ENCODE measurements at regions not wholly inside any gene's neighbourhood (a gene's known extent, or its start where the extent isn't known, plus 50 kb on each side); places are given as distances from the start of the nearest gene placed in this dataset.
"Not testable (repeated sequence)": the region's sequence is repeated elsewhere in the genome, so short reads cannot be mapped to it uniquely, and the experiment has no call there.

- WGBS, 3 donors, result 68 to 74% (median 72%) methylated on average over 3 of the region's 3 CpGs
- TF ChIP-seq CTCF (IDR thresholded peaks at IDR 0.05) (no peak), POLR2A (IDR thresholded peaks at IDR 0.05) (no peak), EP300 (IDR thresholded peaks at IDR 0.05) (no peak)
- H3K27ac ChIP-seq, result no peak overlapping the region
- H3K4me1 ChIP-seq (ENCODE audit: insufficient read depth), result no peaks in the 10 kb centered on the region
- no peak overlapping the region for H3K4me3 ChIP-seq
- no peaks in the 10 kb centered on the region for H3K27me3 ChIP-seq
- DNase-seq, result no peak
- no peaks in the 10 kb centered on the region for H3K36me3 ChIP-seq
- H3K9me3 ChIP-seq, result no peaks in the 10 kb centered on the region
- intact Hi-C loops (cut with DNase I), result no loop called here
These were observed 695.6 kb upstream of the LMO3 start for GRCh38 chr12:17301544-17301943.

- Histone ChIP-seq H3K27me3 (no peaks in the 10 kb centered on the region), H3K36me3 (no peaks in the 10 kb centered on the region), H3K9me3 (no peaks in the 10 kb centered on the region), H3K4me1 (ENCODE audit: insufficient read depth) (no peaks in the 10 kb centered on the region), H3K27ac (no peak overlapping the region), H3K4me3 (no peak overlapping the region)
- 87 to 93% (median 90%) methylated on average over 7 of the region's 7 CpGs for WGBS, 3 donors
- intact Hi-C loops (cut with DNase I), result no loop called here
- DNase-seq, result no peak
- TF ChIP-seq EP300 (IDR thresholded peaks at IDR 0.05) (no peak), POLR2A (IDR thresholded peaks at IDR 0.05) (no peak), CTCF (IDR thresholded peaks at IDR 0.05) (no peak)
These were observed 690.9 kb upstream of the LMO3 start for GRCh38 chr12:17296882-17297281.

GRCh38 chr12:17286874-17287273 is 680.9 kb upstream of the LMO3 start:
- H3K9me3 ChIP-seq, result no peaks in the 10 kb centered on the region
- 89 to 98% (median 97%) methylated on average over 1 of the region's 1 CpG for WGBS, 3 donors
- TF ChIP-seq CTCF (IDR thresholded peaks at IDR 0.05), result no peak
- H3K36me3 ChIP-seq, result no peaks in the 10 kb centered on the region
- intact Hi-C loops (cut with DNase I), result no loop called here
- DNase-seq, result no peak
- H3K27ac ChIP-seq, result no peak overlapping the region
- H3K4me1 ChIP-seq (ENCODE audit: insufficient read depth), result no peaks in the 10 kb centered on the region
- H3K27me3 ChIP-seq, result no peaks in the 10 kb centered on the region
- H3K4me3 ChIP-seq, result no peak overlapping the region

GRCh38 chr12:17284873-17285272 is 678.9 kb upstream of the LMO3 start:
- H3K36me3 ChIP-seq, result no peaks in the 10 kb centered on the region
- no peaks in the 10 kb centered on the region for H3K4me1 ChIP-seq (ENCODE audit: insufficient read depth)
- WGBS, 3 donors, result 96% methylated on average over 1 of the region's 1 CpG
- intact Hi-C loops (cut with DNase I), result no loop called here
- TF ChIP-seq EP300 (IDR thresholded peaks at IDR 0.05), result no peak
- TF ChIP-seq CTCF (IDR thresholded peaks at IDR 0.05), result no peak
- no peak for TF ChIP-seq POLR2A (IDR thresholded peaks at IDR 0.05)
- H3K27ac ChIP-seq, result no peak overlapping the region
- no peak for DNase-seq
- H3K9me3 ChIP-seq, result no peaks in the 10 kb centered on the region
- H3K4me3 ChIP-seq, result no peak overlapping the region
- no peaks in the 10 kb centered on the region for H3K27me3 ChIP-seq

- intact Hi-C loops (cut with DNase I), result no loop called here
- TF ChIP-seq CTCF (IDR thresholded peaks at IDR 0.05), result no peak
- no peaks in the 10 kb centered on the region for H3K9me3 ChIP-seq
- H3K36me3 ChIP-seq, result no peaks in the 10 kb centered on the region
- H3K27me3 ChIP-seq, result no peaks in the 10 kb centered on the region
- 87 to 89% (median 88%) methylated on average over 9 of the region's 9 CpGs for WGBS, 3 donors
- no peak for DNase-seq
- no peaks in the 10 kb centered on the region for H3K4me1 ChIP-seq (ENCODE audit: insufficient read depth)
- no peak overlapping the region for H3K27ac ChIP-seq
- no peak overlapping the region for H3K4me3 ChIP-seq
These were observed 677.6 kb upstream of the LMO3 start for GRCh38 chr12:17283563-17283962.

- H3K27me3 ChIP-seq; intact Hi-C loops (cut with DNase I); H3K27ac ChIP-seq; H3K36me3 ChIP-seq; DNase-seq; H3K4me3 ChIP-seq; H3K9me3 ChIP-seq; H3K4me1 ChIP-seq (ENCODE audit: insufficient read depth): not testable (repeated sequence)
These were observed 676.2 kb upstream of the LMO3 start for GRCh38 chr12:17282169-17282568.
